ENCODE measurements at regions not wholly inside any gene's neighbourhood (a gene's known extent, or its start where the extent isn't known, plus 50 kb on each side); places are given as distances from the start of the nearest gene placed in this dataset.
"Not testable (repeated sequence)": the region's sequence is repeated elsewhere in the genome, so short reads cannot be mapped to it uniquely, and the experiment has no call there.

GRCh38 chr14:55919800-55920199, 198.4 kb upstream of the PELI2 start:
- in situ Hi-C loops (cut with HindIII; ENCODE audit: low sequenced_read_pairs), result not testable (repeated sequence)

DNA sequence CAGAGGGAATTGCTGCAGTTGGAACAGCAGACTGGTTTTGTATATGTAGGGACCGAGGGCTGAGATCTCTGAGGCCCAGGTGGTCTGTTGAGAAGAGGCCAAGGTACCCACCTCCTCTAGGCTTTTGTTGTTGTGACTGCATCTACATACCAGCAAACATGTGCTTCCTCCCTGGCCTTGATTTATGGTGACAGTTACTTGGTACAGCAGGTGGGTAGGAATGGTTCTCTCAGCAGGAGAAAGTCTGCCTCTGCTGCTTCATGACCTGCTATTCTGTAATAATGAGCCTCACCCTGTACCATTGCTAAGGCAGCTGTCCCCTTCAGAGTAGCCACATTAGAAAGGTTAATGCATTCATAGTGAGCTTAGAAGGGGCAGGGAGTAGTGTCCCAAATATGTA, 196.7 kb upstream of the PELI2 start:
- in situ Hi-C loops (cut with HindIII; ENCODE audit: low sequenced_read_pairs), result no loop called here

- in situ Hi-C loops (cut with HindIII; ENCODE audit: low sequenced_read_pairs), result no loop called here
Observed at GRCh38 chr14:55926007-55926406, 192.2 kb upstream of the PELI2 start.

DNA sequence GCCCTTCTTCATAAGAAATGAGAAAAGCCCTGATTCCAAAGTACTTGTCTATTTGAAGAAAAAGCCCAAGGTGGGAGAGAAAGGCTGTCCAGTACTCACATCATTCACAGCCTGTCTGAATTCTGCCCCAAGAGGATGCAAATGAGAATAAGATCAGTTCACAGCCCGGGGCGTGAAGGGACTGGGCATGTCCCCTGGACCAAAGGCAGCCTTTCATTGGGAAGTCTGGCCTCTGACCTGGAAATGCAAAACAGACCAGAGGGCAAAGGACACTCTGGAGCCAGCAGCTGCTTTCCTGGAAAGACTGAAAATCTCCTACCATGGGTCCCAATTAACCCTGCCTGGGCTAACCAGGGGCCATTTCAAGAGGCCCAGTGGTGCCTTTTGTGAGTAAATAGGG, 191.2 kb upstream of the PELI2 start:
- in situ Hi-C loops (cut with HindIII; ENCODE audit: low sequenced_read_pairs), result no loop called here

DNA sequence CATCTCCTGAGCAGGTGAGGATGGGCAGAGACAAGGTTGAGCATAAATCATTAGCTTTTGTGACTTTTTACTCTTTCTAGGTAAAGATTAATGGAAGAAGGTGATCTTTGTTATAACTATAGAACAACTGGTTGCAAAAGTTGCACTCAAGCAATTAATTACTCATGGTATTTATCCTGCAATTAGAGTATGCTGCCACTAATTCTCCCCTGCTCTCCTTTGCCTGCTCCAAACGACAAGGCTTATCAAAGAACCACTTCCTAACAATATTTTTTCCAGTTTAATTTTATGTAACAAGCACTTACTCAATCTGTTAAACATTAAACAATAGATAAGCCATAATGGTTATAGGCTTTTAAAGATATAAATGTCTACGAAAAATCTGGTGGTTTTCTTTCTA, 189.9 kb upstream of the PELI2 start:
- in situ Hi-C loops (cut with HindIII; ENCODE audit: low sequenced_read_pairs), result no loop called here

- in situ Hi-C loops (cut with HindIII; ENCODE audit: low sequenced_read_pairs), result no loop called here
Observed at GRCh38 chr14:55929136-55929535, 189.1 kb upstream of the PELI2 start.

GRCh38 chr14:55930016-55930784, 188.0 kb upstream of the PELI2 start:
- in situ Hi-C loops (cut with HindIII; ENCODE audit: low sequenced_read_pairs), result loop anchor here (5.0 kb wide), 1 partner anchor 33 kb away; no protein-coding TSS in a partner anchor

GRCh38 chr14:55936691-55937090, 181.5 kb upstream of the PELI2 start:
- in situ Hi-C loops (cut with HindIII; ENCODE audit: low sequenced_read_pairs), result no loop called here

- in situ Hi-C loops (cut with HindIII; ENCODE audit: low sequenced_read_pairs), result no loop called here
Observed at GRCh38 chr14:55938249-55938791, 179.9 kb upstream of the PELI2 start.

DNA sequence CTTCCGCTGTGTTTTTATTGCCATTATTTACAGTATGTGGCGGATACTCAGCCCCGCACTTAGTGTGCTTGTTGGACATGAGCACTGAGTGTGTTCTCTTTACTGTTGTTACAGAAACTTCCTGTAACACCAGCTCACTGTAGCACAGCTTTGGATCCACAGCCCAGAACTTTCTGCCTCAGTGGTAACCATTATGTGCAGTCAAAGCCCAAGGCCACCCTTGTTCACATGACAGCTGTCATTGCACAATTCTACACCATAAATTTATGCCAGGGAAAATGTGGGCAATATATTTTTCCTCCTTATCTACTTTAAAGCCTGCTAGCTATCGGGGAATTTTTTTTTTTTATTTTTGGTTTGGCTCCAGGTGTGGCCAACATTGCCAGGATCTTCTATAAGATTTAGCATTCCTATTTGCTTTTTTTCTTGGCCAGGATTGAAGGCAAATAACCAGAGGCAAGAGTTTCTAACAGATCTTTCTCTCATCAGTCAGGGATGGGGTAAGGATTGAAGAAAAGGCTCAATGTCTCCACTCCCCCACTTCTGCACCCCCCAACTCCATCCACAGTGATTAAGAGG, 176.0 kb upstream of the PELI2 start:
- in situ Hi-C loops (cut with HindIII; ENCODE audit: low sequenced_read_pairs), result no loop called here

- in situ Hi-C loops (cut with HindIII; ENCODE audit: low sequenced_read_pairs), result no loop called here
Observed at GRCh38 chr14:55942826-55943225, 175.4 kb upstream of the PELI2 start.

DNA sequence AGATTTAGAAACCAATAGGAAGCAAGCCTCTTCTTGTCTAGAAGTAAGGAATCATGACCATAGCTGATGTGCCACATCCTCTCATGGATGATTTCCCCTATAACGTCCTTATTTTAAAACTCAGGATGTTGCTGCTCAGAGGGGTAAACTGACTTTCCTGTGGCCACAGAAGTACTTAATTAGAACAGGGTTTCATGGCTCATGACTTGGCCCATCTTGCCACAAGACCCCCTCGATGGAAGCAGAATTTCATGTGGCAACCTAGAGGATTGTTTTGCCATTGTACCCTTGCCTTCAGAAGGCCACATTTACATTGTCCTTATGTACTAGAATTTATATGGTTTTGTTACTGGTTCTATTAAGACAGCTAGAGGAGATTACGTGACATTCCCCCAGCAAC, 173.5 kb upstream of the PELI2 start:
- in situ Hi-C loops (cut with HindIII; ENCODE audit: low sequenced_read_pairs), result no loop called here

DNA sequence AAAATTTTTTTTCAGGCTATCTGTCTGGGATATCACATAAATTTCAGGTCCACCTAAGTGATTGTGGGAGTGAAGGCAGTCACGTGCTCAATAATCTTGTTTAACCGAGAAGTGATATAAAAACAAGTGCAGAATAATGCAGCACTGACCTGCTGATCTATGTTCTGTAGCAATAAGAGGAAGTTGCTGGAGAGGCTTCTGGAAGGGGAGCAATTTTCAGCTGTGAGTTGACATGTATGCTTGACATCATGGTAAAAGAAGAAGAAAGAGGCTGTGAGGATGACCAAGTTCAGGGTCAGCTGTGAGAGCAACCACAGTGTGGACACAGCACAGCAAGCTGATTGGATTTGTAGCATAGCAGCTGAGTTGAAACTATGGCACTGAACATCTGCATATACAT, 172.0 kb upstream of the PELI2 start:
- in situ Hi-C loops (cut with HindIII; ENCODE audit: low sequenced_read_pairs), result no loop called here

GRCh38 chr14:55948399-55948798, 169.8 kb upstream of the PELI2 start:
- in situ Hi-C loops (cut with HindIII; ENCODE audit: low sequenced_read_pairs), result no loop called here

DNA sequence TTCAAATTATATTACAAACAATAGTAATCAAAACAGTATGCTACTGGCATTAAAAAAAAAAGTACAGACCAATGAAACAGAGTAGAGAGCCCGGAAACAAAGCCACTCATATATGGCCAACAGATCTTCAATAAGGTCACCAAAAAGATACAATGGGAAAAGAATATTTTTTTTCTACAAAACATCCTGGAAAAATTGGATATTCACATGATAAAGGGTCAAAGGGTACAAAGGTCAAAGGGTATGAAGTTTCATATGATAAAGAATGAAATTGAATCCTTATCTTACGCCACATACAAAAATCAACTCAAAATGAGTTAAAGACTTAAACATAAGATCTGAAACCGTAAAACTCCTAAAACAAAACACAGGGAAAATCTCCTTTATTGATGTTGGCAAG, 168.5 kb upstream of the PELI2 start:
- in situ Hi-C loops (cut with HindIII; ENCODE audit: low sequenced_read_pairs), result no loop called here

- in situ Hi-C loops (cut with HindIII; ENCODE audit: low sequenced_read_pairs), result no loop called here
Observed at GRCh38 chr14:55950135-55950534, 168.1 kb upstream of the PELI2 start.

DNA sequence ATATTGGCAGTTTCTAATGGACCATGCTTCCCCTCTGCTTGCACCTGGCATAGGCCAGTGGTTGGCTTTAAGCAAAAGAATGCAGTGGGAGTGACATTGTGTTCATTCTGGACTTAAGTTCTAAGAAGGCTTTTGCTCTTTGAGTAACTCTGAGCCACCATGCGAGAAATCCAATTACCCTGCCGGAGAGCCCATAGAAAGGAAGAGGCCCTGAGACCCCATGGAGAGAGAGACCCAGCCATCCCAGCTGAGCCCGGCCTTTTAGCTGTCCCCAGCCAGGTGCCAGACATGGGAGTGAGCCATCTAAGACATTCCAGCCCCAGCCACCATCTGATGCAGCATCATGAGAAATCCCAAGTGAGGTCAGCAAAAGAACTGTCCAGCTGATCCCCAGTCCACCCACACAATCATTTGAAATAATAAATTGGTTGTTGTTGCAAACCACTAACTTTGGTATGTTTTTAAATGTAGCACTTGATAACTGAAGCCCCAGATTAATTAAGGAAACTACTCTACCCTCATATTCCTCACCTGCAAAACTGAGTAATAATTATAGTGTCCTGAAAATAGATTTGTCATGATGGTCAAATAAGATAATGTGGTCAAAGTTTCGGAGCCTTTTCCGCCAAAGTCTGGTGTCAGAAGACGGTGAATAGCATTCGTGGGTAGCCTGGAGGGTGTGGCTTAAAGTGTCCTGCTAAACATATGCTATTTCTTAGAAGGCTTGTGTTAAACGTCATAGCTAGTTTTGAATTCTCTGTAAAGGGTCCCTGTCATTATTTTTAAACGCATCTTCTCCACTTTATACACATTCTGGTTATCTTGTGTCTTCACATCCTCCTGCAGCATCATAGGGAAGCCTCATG, 166.6 kb upstream of the PELI2 start:
- in situ Hi-C loops (cut with HindIII; ENCODE audit: low sequenced_read_pairs), result no loop called here

DNA sequence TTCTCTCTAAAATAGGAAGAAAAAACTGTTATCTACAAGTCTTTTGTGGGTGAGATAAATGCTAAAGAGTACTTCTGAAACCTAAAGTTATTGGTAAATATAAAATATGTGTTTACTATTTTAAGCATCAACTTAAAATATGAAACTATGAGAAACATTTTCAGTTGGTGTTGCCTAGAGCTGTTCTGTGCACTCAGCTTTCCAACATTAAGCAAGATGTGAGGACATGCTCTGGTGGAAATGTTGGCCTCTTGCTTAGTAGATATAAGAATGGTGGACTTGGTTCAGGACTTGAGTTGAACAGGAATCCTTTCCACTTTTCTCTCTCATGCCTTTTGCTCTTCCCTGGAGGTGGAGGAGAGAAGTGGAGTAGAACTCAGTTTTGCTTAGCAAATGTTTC, 164.1 kb upstream of the PELI2 start:
- in situ Hi-C loops (cut with HindIII; ENCODE audit: low sequenced_read_pairs), result no loop called here

DNA sequence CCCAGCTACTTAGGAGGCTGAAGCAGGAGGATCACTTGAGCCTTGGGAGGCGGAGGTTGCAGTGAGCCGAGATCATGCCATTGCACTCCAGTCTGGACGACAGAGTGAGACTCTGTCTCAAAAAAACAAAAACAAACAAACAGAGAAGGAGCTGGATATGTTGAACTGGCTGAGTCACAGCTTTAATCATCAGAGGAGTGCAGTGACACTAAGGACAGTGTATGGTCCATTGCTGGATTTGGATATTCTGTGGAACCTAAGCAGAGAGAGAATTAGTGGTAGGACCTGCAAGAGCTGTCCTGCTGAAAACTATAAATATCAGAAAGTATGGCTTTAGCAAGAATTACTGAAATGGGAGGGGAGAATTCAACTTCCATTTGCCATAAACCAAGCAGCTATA, 163.0 kb upstream of the PELI2 start:
- in situ Hi-C loops (cut with HindIII; ENCODE audit: low sequenced_read_pairs), result no loop called here

DNA sequence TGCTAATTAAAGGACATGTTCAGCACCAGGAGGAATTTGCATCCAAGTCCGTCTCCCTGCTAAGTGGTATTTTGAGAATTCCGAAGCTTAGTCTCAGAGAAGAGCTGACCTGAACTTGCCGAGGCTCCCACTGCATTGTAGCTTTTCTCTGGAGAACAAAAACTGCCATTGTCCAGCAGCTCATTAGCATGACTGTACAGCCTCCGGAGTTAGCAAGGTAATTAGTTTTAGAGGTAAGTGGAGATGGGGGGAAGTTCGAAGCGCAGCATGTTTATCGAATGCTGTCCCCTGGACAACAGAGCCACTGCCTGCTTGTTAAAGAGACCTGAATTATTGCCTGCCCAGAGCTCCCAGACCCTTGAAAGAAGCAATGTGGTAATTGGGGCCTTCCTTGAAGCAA, 160.3 kb upstream of the PELI2 start:
- in situ Hi-C loops (cut with HindIII; ENCODE audit: low sequenced_read_pairs), result no loop called here

- in situ Hi-C loops (cut with HindIII; ENCODE audit: low sequenced_read_pairs), result no loop called here
Observed at GRCh38 chr14:55963295-55963694, 154.9 kb upstream of the PELI2 start.

DNA sequence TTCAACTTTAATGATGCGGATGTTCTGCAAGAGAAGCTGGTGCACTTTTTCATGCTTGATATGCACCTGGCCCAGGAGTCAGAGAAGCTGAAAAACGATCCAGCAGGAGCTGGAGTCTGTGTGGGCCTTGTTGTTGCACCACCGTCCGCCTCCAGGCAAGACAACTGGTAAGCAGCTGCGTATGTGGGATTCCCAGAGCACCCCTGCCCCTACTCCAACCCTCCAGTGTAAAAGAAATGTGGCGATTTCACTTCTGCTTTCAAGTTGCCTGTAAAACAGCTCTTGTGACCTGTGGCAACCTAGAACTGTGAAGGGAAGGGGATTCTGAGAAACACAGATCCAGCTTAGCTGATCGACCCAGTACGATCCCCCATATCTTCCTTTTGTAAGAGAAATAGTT, 154.1 kb upstream of the PELI2 start:
- in situ Hi-C loops (cut with HindIII; ENCODE audit: low sequenced_read_pairs), result no loop called here

Data from endothelial cell of hepatic sinusoid (primary cell).